DND-41 (cell line): ENCODE measurements at regions not wholly inside any gene's neighbourhood (a gene's known extent, or its start where the extent isn't known, plus 50 kb on each side); places are given as distances from the start of the nearest gene placed in this dataset.

Experiments
- EZH2 ChIP-seq: IDR thresholded peaks from 3 replicates; pipeline ENCODE4 v1.6.1; 2012; ENCODE audit warnings: borderline replicate concordance, low read depth, mild to moderate bottlenecking, moderate library complexity, low read length, inconsistent platforms; ENCODE audit not compliant: severe bottlenecking
- TF ChIP-seq, protein P1 (sequence below): IDR thresholded peaks from 2 replicates; pipeline ENCODE4 v1.5.1; 2012; ENCODE audit warnings: borderline replicate concordance, low read length, moderate library complexity, mild to moderate bottlenecking; ENCODE audit not compliant: poor library complexity, severe bottlenecking; ENCODE audit errors: extremely low read depth

GRCh38 chr17:59487161-59487873 is 78.1 kb upstream of the DHX40 start:
- no peak for TF ChIP-seq EZH2
- TF ChIP-seq, protein P1, sequence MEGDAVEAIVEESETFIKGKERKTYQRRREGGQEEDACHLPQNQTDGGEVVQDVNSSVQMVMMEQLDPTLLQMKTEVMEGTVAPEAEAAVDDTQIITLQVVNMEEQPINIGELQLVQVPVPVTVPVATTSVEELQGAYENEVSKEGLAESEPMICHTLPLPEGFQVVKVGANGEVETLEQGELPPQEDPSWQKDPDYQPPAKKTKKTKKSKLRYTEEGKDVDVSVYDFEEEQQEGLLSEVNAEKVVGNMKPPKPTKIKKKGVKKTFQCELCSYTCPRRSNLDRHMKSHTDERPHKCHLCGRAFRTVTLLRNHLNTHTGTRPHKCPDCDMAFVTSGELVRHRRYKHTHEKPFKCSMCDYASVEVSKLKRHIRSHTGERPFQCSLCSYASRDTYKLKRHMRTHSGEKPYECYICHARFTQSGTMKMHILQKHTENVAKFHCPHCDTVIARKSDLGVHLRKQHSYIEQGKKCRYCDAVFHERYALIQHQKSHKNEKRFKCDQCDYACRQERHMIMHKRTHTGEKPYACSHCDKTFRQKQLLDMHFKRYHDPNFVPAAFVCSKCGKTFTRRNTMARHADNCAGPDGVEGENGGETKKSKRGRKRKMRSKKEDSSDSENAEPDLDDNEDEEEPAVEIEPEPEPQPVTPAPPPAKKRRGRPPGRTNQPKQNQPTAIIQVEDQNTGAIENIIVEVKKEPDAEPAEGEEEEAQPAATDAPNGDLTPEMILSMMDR = no peak
